ENCODE measurements at regions not wholly inside any gene's neighbourhood (a gene's known extent, or its start where the extent isn't known, plus 50 kb on each side); places are given as distances from the start of the nearest gene placed in this dataset.

DNA sequence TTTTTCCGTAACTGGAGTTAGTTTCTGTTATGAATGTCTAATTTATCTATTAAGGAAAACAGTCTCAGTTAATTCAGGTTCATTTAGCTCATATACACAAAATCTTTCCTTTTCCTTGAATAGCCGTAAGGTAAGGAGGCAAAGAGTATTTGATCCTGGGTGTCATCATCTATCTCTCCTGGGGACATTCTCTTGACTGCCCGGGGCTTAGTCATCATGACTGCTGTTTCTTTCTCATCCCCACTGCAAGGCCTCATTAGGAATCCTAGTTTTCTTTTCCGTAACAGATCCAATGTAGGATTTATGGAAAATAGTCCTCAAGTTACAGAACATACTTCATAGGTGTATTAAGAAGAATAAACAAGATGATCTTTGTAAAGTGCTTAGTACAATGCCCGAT is 134.9 kb upstream of the CHD1 start:
- TF ChIP-seq, protein P1, sequence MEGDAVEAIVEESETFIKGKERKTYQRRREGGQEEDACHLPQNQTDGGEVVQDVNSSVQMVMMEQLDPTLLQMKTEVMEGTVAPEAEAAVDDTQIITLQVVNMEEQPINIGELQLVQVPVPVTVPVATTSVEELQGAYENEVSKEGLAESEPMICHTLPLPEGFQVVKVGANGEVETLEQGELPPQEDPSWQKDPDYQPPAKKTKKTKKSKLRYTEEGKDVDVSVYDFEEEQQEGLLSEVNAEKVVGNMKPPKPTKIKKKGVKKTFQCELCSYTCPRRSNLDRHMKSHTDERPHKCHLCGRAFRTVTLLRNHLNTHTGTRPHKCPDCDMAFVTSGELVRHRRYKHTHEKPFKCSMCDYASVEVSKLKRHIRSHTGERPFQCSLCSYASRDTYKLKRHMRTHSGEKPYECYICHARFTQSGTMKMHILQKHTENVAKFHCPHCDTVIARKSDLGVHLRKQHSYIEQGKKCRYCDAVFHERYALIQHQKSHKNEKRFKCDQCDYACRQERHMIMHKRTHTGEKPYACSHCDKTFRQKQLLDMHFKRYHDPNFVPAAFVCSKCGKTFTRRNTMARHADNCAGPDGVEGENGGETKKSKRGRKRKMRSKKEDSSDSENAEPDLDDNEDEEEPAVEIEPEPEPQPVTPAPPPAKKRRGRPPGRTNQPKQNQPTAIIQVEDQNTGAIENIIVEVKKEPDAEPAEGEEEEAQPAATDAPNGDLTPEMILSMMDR (IDR thresholded peaks at IDR 0.05): no peak
- no peak for TF ChIP-seq POLR2A (IDR thresholded peaks at IDR 0.05)
